Central memory CD8-positive, alpha-beta T cell (primary cell): ENCODE measurements at regions not wholly inside any gene's neighbourhood (a gene's known extent, or its start where the extent isn't known, plus 50 kb on each side); places are given as distances from the start of the nearest gene placed in this dataset.

Experiments used
- ATAC-seq: fragments of 150-1000 bp; cut with Tn5 transposase; replicated peaks from 2 replicates; pipeline ENCODE4 v1.10.0; 2022; ENCODE audit warnings: mild to moderate bottlenecking, moderate FRiP score, moderate number of reproducible peaks; ENCODE audit not compliant: poor library complexity, severe bottlenecking; ENCODE audit errors: extremely low read depth
- DNase-seq, 2 donors: peaks; one replicate each; pipeline ENCODE4 v3.0.0; 2021; ENCODE audit warnings: low spot score in 2 of 2
- H3K27ac Mint-ChIP-seq: one replicate; pipeline ENCODE4 v1.8.0; 2022; ENCODE audit warnings: low read depth, mild to moderate bottlenecking, moderate library complexity, mixed read lengths
- H3K27me3 Mint-ChIP-seq: one replicate; pipeline ENCODE4 v1.8.0; 2022; ENCODE audit warnings: mixed read lengths
- H3K36me3 Mint-ChIP-seq: one replicate; pipeline ENCODE4 v1.8.0; 2022; ENCODE audit warnings: mild to moderate bottlenecking, moderate library complexity, mixed read lengths; ENCODE audit not compliant: insufficient read depth
- H3K4me1 Mint-ChIP-seq: one replicate; pipeline ENCODE4 v1.8.0; 2022; ENCODE audit warnings: mixed read lengths
- H3K4me3 Mint-ChIP-seq: one replicate; pipeline ENCODE4 v1.8.0; 2022; ENCODE audit warnings: mild to moderate bottlenecking, moderate library complexity, mixed read lengths
- H3K9me3 Mint-ChIP-seq: one replicate; pipeline ENCODE4 v1.8.0; 2022; ENCODE audit warnings: mixed read lengths

DNA sequence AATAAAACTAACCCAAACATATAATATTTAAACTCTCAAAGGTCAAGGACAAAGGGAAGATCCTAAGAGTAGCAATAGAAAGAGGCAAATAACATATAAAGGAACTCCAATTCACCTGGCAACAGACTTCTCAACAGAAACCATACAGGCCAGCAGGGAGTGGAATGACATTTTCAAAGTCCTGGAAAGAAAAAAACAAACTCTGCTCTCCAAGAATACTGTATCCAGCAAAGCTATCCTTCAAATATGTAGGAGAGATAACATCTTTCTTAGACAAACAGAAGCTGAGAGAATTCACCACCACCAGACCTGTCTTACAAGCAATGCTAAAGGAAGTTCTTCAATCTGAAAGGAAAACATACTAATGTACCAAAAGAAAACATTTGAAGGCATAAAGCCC lies 51.5 kb upstream of the TMEM158 start:
- H3K9me3 Mint-ChIP-seq = peaks cover 5% of the 10 kb centered on the region
- DNase-seq (no peak), ATAC-seq (no peak)
- no peak overlapping the region for H3K4me3 Mint-ChIP-seq
- peaks cover 2% of the 10 kb centered on the region for H3K36me3 Mint-ChIP-seq
- no peak overlapping the region for H3K27ac Mint-ChIP-seq
- H3K27me3 Mint-ChIP-seq = peaks cover 90% of the 10 kb centered on the region
- H3K4me1 Mint-ChIP-seq = no peaks in the 10 kb centered on the region

DNA sequence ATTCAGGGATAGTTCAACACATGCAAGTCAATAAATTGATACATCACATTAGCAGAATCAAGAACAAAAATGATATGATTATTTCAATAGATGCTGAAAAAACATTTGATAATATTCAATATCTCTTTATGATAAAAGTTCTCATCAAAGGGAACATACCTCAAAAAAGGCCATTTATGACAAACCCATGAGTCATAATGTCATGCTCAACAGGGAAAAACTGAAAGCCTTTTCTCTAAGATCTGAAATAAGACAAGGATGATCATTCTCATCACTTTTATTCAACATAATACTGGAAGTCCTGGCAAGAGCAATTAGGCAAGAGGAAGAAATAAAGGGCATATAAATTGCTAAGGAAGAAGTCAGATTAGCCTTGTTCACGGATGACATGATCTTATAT lies 54.1 kb upstream of the TMEM158 start:
- DNase-seq = no peak
- H3K9me3 Mint-ChIP-seq = peaks cover 5% of the 10 kb centered on the region
- peaks cover 77% of the 10 kb centered on the region for H3K27me3 Mint-ChIP-seq
- no peaks in the 10 kb centered on the region for H3K4me1 Mint-ChIP-seq
- no peak for ATAC-seq
- H3K27ac Mint-ChIP-seq = no peak overlapping the region
- H3K4me3 Mint-ChIP-seq = no peak overlapping the region
- H3K36me3 Mint-ChIP-seq = peaks cover 2% of the 10 kb centered on the region

- Mint-ChIP-seq H3K4me3 (no peak overlapping the region), H3K27me3 (peaks cover 75% of the 10 kb centered on the region), H3K27ac (no peak overlapping the region), H3K4me1 (no peaks in the 10 kb centered on the region), H3K9me3 (peaks cover 5% of the 10 kb centered on the region), H3K36me3 (peaks cover 2% of the 10 kb centered on the region)
- DNase-seq (no peak), ATAC-seq (no peak)
Observed at GRCh38 chr3:45280971-45281370, 54.9 kb upstream of the TMEM158 start.

GRCh38 chr3:45283471-45283870 lies 57.4 kb upstream of the TMEM158 start:
- no peak for DNase-seq
- peaks cover 75% of the 10 kb centered on the region for H3K27me3 Mint-ChIP-seq
- peaks cover 11% of the 10 kb centered on the region for H3K9me3 Mint-ChIP-seq
- H3K4me1 Mint-ChIP-seq = no peaks in the 10 kb centered on the region
- no peak overlapping the region for H3K4me3 Mint-ChIP-seq
- no peak overlapping the region for H3K27ac Mint-ChIP-seq
- H3K36me3 Mint-ChIP-seq = peaks cover 2% of the 10 kb centered on the region
- no peak for ATAC-seq

GRCh38 chr3:45297331-45297730 lies 71.2 kb upstream of the TMEM158 start:
- no peaks in the 10 kb centered on the region for H3K4me1 Mint-ChIP-seq
- no peak for DNase-seq
- no peak overlapping the region for H3K27ac Mint-ChIP-seq
- H3K4me3 Mint-ChIP-seq = no peak overlapping the region
- peaks cover 78% of the 10 kb centered on the region for H3K27me3 Mint-ChIP-seq
- no peak for ATAC-seq
- H3K9me3 Mint-ChIP-seq = no peaks in the 10 kb centered on the region
- no peaks in the 10 kb centered on the region for H3K36me3 Mint-ChIP-seq

DNA sequence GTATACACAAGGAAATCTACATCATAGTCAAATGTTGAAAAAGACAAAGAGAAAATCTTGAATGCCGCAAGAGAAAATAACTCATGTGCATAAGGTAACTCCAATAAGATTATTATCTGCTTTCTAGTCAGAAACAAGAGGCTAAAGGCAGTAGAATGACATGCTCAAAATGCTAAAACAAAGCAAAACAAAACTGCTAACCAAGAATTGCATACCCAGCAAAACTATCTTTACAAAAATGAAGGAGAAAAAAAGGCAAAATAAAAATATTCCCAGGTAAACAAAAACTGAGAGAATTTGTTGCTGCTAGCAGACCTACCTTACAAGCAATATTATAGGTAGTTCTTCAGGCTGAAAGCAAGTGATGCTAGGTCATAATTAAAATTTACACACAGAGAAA lies 76.4 kb upstream of the TMEM158 start:
- Mint-ChIP-seq H3K4me1 (no peaks in the 10 kb centered on the region), H3K4me3 (no peak overlapping the region), H3K9me3 (peaks cover 5% of the 10 kb centered on the region), H3K36me3 (no peaks in the 10 kb centered on the region), H3K27me3 (peaks cover 53% of the 10 kb centered on the region), H3K27ac (no peak overlapping the region)
- ATAC-seq (no peak), DNase-seq (no peak)

DNA sequence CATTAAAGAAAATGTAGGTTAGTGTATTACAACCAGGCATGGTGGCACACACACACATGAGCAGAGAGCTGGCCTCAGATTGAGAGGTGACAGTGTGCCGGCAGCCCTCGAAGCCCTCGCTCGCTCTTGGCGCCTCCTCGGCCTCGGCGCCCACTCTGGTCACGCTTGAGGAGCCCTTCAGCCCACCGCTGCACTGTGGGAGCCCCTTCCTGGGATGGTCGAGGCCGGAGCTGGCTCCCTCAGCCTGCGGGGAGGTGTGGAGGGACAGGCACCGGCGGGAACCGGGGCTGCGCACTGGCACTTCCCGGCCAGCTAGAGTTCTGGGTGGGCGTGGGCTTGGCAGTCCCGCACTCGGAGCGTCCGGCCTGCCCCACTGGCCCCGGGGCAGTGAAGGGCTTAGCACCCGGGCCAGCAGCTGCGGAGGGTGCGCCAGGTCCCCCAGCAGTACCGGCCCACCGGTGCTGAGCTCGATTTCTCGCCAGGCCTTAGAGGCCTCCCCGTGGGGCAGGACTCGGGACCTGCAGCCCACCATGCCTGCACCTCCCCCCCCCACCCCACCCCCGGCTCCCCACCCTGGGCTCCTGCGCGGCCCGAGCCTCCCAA lies 80.4 kb upstream of the TMEM158 start:
- ATAC-seq = no peak
- Mint-ChIP-seq H3K4me3 (no peak overlapping the region), H3K4me1 (no peaks in the 10 kb centered on the region), H3K27ac (no peak overlapping the region), H3K36me3 (no peaks in the 10 kb centered on the region), H3K9me3 (peaks cover 5% of the 10 kb centered on the region), H3K27me3 (peaks cover 38% of the 10 kb centered on the region)
- no peak for DNase-seq

- Mint-ChIP-seq H3K27ac (no peak overlapping the region), H3K4me1 (no peaks in the 10 kb centered on the region), H3K4me3 (no peak overlapping the region), H3K27me3 (peaks cover 43% of the 10 kb centered on the region), H3K9me3 (no peaks in the 10 kb centered on the region), H3K36me3 (no peaks in the 10 kb centered on the region)
- ATAC-seq (no peak), DNase-seq (no peak)
Observed at GRCh38 chr3:45309876-45310275, 78.5 kb upstream of the LARS2 start.

DNA sequence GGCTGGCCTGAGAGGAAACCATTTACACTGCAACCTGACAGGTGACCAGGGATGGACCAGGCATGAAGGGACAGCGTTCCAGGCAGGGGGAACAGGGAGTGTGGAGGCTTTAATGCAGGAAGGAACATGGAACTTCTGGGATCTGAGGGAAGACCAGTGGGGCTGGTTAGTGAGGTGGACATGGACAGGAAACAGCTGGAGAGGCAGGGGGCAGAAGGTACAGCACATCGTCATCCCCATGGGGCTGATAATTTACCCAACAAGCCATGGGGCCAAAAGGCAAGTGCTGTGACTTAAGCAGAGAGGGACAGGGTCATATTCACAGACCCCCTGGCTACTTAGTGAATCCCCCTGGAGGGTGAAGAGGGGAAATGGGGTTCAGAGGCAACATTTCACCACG lies 77.0 kb upstream of the LARS2 start:
- H3K27ac Mint-ChIP-seq = no peak overlapping the region
- H3K27me3 Mint-ChIP-seq = peaks cover 57% of the 10 kb centered on the region
- no peak overlapping the region for H3K4me3 Mint-ChIP-seq
- H3K9me3 Mint-ChIP-seq = no peaks in the 10 kb centered on the region
- no peak for DNase-seq
- no peaks in the 10 kb centered on the region for H3K4me1 Mint-ChIP-seq
- no peak for ATAC-seq
- no peaks in the 10 kb centered on the region for H3K36me3 Mint-ChIP-seq

- ATAC-seq = no peak
- no peak overlapping the region for H3K4me3 Mint-ChIP-seq
- DNase-seq = no peak
- H3K9me3 Mint-ChIP-seq = no peaks in the 10 kb centered on the region
- no peaks in the 10 kb centered on the region for H3K4me1 Mint-ChIP-seq
- H3K27ac Mint-ChIP-seq = no peak overlapping the region
- H3K36me3 Mint-ChIP-seq = no peaks in the 10 kb centered on the region
- H3K27me3 Mint-ChIP-seq = peaks cover 65% of the 10 kb centered on the region
Observed at GRCh38 chr3:45311953-45312801, 76.2 kb upstream of the LARS2 start.

- DNase-seq (no peak), ATAC-seq (no peak)
- Mint-ChIP-seq H3K9me3 (no peaks in the 10 kb centered on the region), H3K27me3 (peaks cover 72% of the 10 kb centered on the region), H3K27ac (no peak overlapping the region), H3K4me1 (no peaks in the 10 kb centered on the region), H3K36me3 (no peaks in the 10 kb centered on the region), H3K4me3 (no peak overlapping the region)
Observed at GRCh38 chr3:45312836-45313493, 75.4 kb upstream of the LARS2 start.

GRCh38 chr3:45313743-45314403 lies 74.5 kb upstream of the LARS2 start:
- Mint-ChIP-seq H3K36me3 (no peaks in the 10 kb centered on the region), H3K4me3 (no peak overlapping the region), H3K27ac (no peak overlapping the region), H3K4me1 (no peaks in the 10 kb centered on the region), H3K27me3 (peaks cover 72% of the 10 kb centered on the region), H3K9me3 (no peaks in the 10 kb centered on the region)
- DNase-seq (no peak), ATAC-seq (no peak)
